ENCODE measurements at regions not wholly inside any gene's neighbourhood (a gene's known extent, or its start where the extent isn't known, plus 50 kb on each side); places are given as distances from the start of the nearest gene placed in this dataset.

DNA sequence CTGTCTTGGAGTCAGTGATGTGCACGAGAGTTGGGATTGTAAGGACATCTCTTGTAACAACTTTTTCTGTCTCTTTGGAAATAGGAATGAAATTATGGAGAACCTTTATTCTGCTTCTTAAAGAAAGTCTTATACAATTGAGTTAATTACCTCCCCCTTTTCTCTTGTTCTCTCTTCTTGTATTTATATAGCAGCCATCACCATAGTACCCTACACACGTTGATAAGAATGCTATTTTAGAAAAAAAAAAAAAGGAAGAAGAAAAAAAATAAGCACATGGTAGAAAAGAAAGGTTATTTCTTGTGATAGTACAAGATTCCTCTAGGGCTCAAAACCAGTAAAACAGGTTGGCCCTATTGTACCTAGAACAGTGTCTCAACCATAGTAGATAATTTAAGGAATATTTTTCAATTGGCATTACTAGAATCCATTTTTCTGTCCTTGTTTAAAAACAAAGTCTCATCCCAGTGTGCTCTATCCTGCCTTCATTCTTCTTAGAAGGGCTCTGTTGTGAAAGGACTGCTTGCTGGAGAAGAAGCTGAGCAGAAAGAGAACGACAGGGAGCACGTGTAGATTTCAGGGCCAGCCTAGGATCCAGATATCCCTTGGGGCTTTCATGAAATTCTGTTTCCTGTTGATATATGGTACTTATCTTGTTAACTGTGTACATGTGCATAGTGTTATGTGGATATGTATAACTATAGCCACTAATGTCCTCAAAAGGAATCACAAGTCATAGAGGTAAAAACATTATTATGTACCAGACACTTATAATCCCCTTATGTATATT is 392.3 kb upstream of the MEF2C start:
- Histone ChIP-seq H3K4me3 (ENCODE audit: low read length in 2 of 2) (no peak overlapping the region), H3K27ac (ENCODE audit: low read depth in 1 of 2, low read length in 2 of 2) (no peak overlapping the region), H3K9me3 (ENCODE audit: control insufficient read depth, low read length) (no peaks in the 10 kb centered on the region), H3K4me1 (ENCODE audit: control insufficient read depth in 1 of 2, insufficient read depth in 2 of 2, low read length in 2 of 2) (peaks cover 0 to 2% of the 10 kb centered on the region in 2 donors), H3K36me3 (ENCODE audit: control insufficient read depth in 1 of 2, insufficient read depth in 2 of 2, low read length in 1 of 2) (no peaks in the 10 kb centered on the region), H3K27me3 (ENCODE audit: control insufficient read depth in 1 of 2, insufficient read depth in 2 of 2, low read length in 1 of 2) (no peaks in the 10 kb centered on the region)
- no peak for DNase-seq
- WGBS, 2 donors: 49 to 58% methylated on average over 4 of the region's 4 CpGs
- intact Hi-C loops (cut with DNase I): no loop called here
- ATAC-seq (ENCODE audit: low FRiP score): no peak

- H3K36me3 ChIP-seq (ENCODE audit: control insufficient read depth in 1 of 2, insufficient read depth in 2 of 2, low read length in 1 of 2): no peaks in the 10 kb centered on the region
- ATAC-seq (ENCODE audit: low FRiP score) (no peak), DNase-seq (no peak)
- intact Hi-C loops (cut with DNase I): no loop called here
- WGBS, 2 donors: 93 to 94% methylated on average over 7 of the region's 7 CpGs
- H3K4me1 ChIP-seq (ENCODE audit: control insufficient read depth in 1 of 2, insufficient read depth in 2 of 2, low read length in 2 of 2): peaks cover 0 to 2% of the 10 kb centered on the region in 2 donors
- no peaks in the 10 kb centered on the region for H3K27me3 ChIP-seq (ENCODE audit: control insufficient read depth in 1 of 2, insufficient read depth in 2 of 2, low read length in 1 of 2)
- H3K4me3 ChIP-seq (ENCODE audit: low read length in 2 of 2): no peak overlapping the region
- H3K27ac ChIP-seq (ENCODE audit: low read depth in 1 of 2, low read length in 2 of 2): no peak overlapping the region
- H3K9me3 ChIP-seq (ENCODE audit: control insufficient read depth, low read length): no peaks in the 10 kb centered on the region
Observed at GRCh38 chr5:89273289-89273688, 390.3 kb upstream of the MEF2C start.

DNA sequence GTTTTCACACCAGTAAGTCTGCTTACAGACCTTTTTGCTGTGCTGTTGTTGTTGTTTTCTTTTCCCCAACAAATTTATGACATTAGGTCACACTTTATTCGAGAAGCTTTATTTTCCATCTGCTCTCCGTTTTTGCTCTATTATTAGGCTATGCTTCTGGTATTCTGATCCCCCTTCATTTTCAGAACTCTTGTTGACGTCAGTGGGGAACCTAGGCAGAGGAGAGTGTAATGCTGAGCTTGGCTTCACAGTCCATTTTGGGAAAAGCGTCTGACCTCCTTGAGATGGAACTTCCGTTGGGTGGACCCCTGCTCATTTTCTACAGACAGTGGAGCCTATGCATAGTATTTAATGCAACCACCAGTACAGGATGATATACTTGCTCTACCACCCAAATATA is 387.9 kb upstream of the MEF2C start:
- DNase-seq (no peak), ATAC-seq (ENCODE audit: low FRiP score) (no peak)
- no peaks in the 10 kb centered on the region for H3K4me1 ChIP-seq (ENCODE audit: control insufficient read depth in 1 of 2, insufficient read depth in 2 of 2, low read length in 2 of 2)
- intact Hi-C loops (cut with DNase I): no loop called here
- H3K9me3 ChIP-seq (ENCODE audit: control insufficient read depth, low read length): no peaks in the 10 kb centered on the region
- no peaks in the 10 kb centered on the region for H3K36me3 ChIP-seq (ENCODE audit: control insufficient read depth in 1 of 2, insufficient read depth in 2 of 2, low read length in 1 of 2)
- H3K27me3 ChIP-seq (ENCODE audit: control insufficient read depth in 1 of 2, insufficient read depth in 2 of 2, low read length in 1 of 2): no peaks in the 10 kb centered on the region
- H3K27ac ChIP-seq (ENCODE audit: low read depth in 1 of 2, low read length in 2 of 2): no peak overlapping the region
- WGBS, 2 donors: 56 to 60% methylated on average over 5 of the region's 5 CpGs
- H3K4me3 ChIP-seq (ENCODE audit: low read length in 2 of 2): no peak overlapping the region

DNA sequence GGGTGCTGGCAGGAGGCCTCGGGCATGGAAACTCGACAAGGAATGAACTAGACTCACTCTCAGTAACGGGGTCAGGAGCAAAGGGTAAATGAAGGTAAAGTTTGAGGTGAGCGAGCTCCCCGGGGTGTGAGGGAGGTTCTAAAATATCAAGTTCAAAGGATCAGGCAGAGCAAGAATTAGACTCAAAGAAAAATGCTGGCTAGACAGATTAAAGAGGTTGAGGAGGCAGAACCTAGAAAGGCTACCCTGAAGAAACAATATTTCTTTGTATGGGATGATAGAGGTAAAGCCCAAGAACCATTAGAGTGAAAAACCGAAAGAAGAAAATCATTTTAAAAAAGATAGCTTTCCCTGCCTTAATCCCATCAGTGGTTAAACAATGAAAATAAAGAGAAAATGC is 386.7 kb upstream of the MEF2C start:
- Histone ChIP-seq H3K4me3 (ENCODE audit: low read length in 2 of 2) (no peak overlapping the region), H3K27me3 (ENCODE audit: control insufficient read depth in 1 of 2, insufficient read depth in 2 of 2, low read length in 1 of 2) (no peaks in the 10 kb centered on the region), H3K9me3 (ENCODE audit: control insufficient read depth, low read length) (no peaks in the 10 kb centered on the region), H3K27ac (ENCODE audit: low read depth in 1 of 2, low read length in 2 of 2) (no peak overlapping the region), H3K4me1 (ENCODE audit: control insufficient read depth in 1 of 2, insufficient read depth in 2 of 2, low read length in 2 of 2) (peaks cover 0 to 2% of the 10 kb centered on the region in 2 donors), H3K36me3 (ENCODE audit: control insufficient read depth in 1 of 2, insufficient read depth in 2 of 2, low read length in 1 of 2) (no peaks in the 10 kb centered on the region)
- WGBS, 2 donors: 95 to 98% methylated on average over 6 of the region's 6 CpGs
- DNase-seq (no peak), ATAC-seq (ENCODE audit: low FRiP score) (no peak)
- intact Hi-C loops (cut with DNase I): no loop called here

DNA sequence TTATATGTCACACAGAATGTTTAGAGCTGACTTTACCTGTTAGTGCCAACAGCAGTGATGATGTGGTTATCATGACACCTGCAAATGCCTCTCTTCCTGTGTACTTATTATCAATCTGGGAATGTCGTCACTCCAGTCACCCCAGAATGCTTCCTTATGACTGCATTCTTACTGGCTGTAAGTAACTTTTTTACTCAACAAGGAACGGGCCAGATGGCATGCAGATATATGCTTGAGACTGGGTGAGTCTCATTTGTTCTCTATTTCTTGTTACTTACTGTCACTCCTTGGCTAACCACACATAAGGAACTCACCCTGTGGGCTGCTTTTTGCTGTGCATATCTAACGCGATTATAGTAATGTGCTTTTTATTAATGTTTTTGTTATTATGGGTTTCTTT is 385.5 kb upstream of the MEF2C start:
- intact Hi-C loops (cut with DNase I): no loop called here
- 84 to 85% methylated on average over 4 of the region's 4 CpGs for WGBS, 2 donors
- Histone ChIP-seq H3K36me3 (ENCODE audit: control insufficient read depth in 1 of 2, insufficient read depth in 2 of 2, low read length in 1 of 2) (no peaks in the 10 kb centered on the region), H3K27ac (ENCODE audit: low read depth in 1 of 2, low read length in 2 of 2) (no peak overlapping the region), H3K9me3 (ENCODE audit: control insufficient read depth, low read length) (no peaks in the 10 kb centered on the region), H3K27me3 (ENCODE audit: control insufficient read depth in 1 of 2, insufficient read depth in 2 of 2, low read length in 1 of 2) (no peaks in the 10 kb centered on the region), H3K4me1 (ENCODE audit: control insufficient read depth in 1 of 2, insufficient read depth in 2 of 2, low read length in 2 of 2) (peaks cover 0 to 2% of the 10 kb centered on the region in 2 donors), H3K4me3 (ENCODE audit: low read length in 2 of 2) (no peak overlapping the region)
- ATAC-seq (ENCODE audit: low FRiP score) (no peak), DNase-seq (no peak)

GRCh38 chr5:89267788-89268187 is 384.8 kb upstream of the MEF2C start:
- H3K36me3 ChIP-seq (ENCODE audit: control insufficient read depth in 1 of 2, insufficient read depth in 2 of 2, low read length in 1 of 2): no peaks in the 10 kb centered on the region
- no peaks in the 10 kb centered on the region for H3K27me3 ChIP-seq (ENCODE audit: control insufficient read depth in 1 of 2, insufficient read depth in 2 of 2, low read length in 1 of 2)
- H3K27ac ChIP-seq (ENCODE audit: low read depth in 1 of 2, low read length in 2 of 2): no peak overlapping the region
- H3K4me1 ChIP-seq (ENCODE audit: control insufficient read depth in 1 of 2, insufficient read depth in 2 of 2, low read length in 2 of 2): peaks cover 0 to 2% of the 10 kb centered on the region in 2 donors
- intact Hi-C loops (cut with DNase I): no loop called here
- no peak overlapping the region for H3K4me3 ChIP-seq (ENCODE audit: low read length in 2 of 2)
- DNase-seq (no peak), ATAC-seq (ENCODE audit: low FRiP score) (no peak)
- H3K9me3 ChIP-seq (ENCODE audit: control insufficient read depth, low read length): no peaks in the 10 kb centered on the region
- WGBS, 2 donors: 84 to 91% methylated on average over 2 of the region's 2 CpGs

DNA sequence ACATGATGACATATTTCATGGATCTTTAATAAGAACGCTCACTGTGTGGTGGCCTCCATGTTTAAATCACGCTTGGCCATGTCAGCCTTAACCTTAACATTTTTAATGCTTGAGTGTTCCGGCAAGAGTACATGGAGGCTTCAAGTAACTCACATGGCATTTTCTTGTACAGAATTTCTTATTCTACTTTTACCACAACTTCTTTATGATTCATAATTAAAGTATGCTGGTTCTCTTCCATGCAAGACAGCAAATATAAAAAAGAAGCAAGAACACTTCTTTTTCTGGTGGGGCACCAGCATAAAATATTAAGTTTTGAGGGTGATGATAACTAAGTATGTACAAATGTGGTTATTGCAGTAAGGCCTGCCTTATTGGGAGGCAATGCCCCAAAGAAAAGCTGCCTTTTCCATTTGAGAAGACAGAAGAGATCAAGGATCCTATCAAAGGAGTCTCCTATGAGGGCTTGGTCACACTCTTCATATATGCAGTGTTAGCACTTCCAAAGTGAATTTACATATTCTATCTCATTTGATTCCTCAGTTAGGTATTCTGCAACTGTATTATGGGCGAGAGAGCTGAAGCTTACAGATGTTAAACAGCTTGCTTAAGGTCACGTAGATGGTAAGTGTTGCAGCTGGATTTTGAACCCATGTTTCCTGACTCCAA is 382.7 kb upstream of the MEF2C start:
- H3K4me1 ChIP-seq (ENCODE audit: control insufficient read depth in 1 of 2, insufficient read depth in 2 of 2, low read length in 2 of 2): peaks cover 0 to 2% of the 10 kb centered on the region in 2 donors
- no peak for ATAC-seq (ENCODE audit: low FRiP score)
- no peaks in the 10 kb centered on the region for H3K36me3 ChIP-seq (ENCODE audit: control insufficient read depth in 1 of 2, insufficient read depth in 2 of 2, low read length in 1 of 2)
- no peak for DNase-seq
- 76 to 85% methylated on average over 5 of the region's 5 CpGs for WGBS, 2 donors
- no peaks in the 10 kb centered on the region for H3K27me3 ChIP-seq (ENCODE audit: control insufficient read depth in 1 of 2, insufficient read depth in 2 of 2, low read length in 1 of 2)
- H3K27ac ChIP-seq (ENCODE audit: low read depth in 1 of 2, low read length in 2 of 2): no peak overlapping the region
- H3K4me3 ChIP-seq (ENCODE audit: low read length in 2 of 2): no peak overlapping the region
- intact Hi-C loops (cut with DNase I): no loop called here
- H3K9me3 ChIP-seq (ENCODE audit: control insufficient read depth, low read length): no peaks in the 10 kb centered on the region

- Histone ChIP-seq H3K27ac (ENCODE audit: low read depth in 1 of 2, low read length in 2 of 2) (no peak overlapping the region), H3K9me3 (ENCODE audit: control insufficient read depth, low read length) (no peaks in the 10 kb centered on the region), H3K36me3 (ENCODE audit: control insufficient read depth in 1 of 2, insufficient read depth in 2 of 2, low read length in 1 of 2) (no peaks in the 10 kb centered on the region), H3K27me3 (ENCODE audit: control insufficient read depth in 1 of 2, insufficient read depth in 2 of 2, low read length in 1 of 2) (no peaks in the 10 kb centered on the region), H3K4me1 (ENCODE audit: control insufficient read depth in 1 of 2, insufficient read depth in 2 of 2, low read length in 2 of 2) (peaks cover 0 to 2% of the 10 kb centered on the region in 2 donors), H3K4me3 (ENCODE audit: low read length in 2 of 2) (no peak overlapping the region)
- intact Hi-C loops (cut with DNase I): no loop called here
- 96 to 97% methylated on average over 1 of the region's 1 CpG for WGBS, 2 donors
- ATAC-seq (ENCODE audit: low FRiP score): no peak
- no peak for DNase-seq
Observed at GRCh38 chr5:89263846-89264245, 380.9 kb upstream of the MEF2C start.

- 95 to 98% methylated on average over 4 of the region's 4 CpGs for WGBS, 2 donors
- Histone ChIP-seq H3K4me3 (ENCODE audit: low read length in 2 of 2) (no peak overlapping the region), H3K9me3 (ENCODE audit: control insufficient read depth, low read length) (no peaks in the 10 kb centered on the region), H3K36me3 (ENCODE audit: control insufficient read depth in 1 of 2, insufficient read depth in 2 of 2, low read length in 1 of 2) (no peaks in the 10 kb centered on the region), H3K4me1 (ENCODE audit: control insufficient read depth in 1 of 2, insufficient read depth in 2 of 2, low read length in 2 of 2) (peaks cover 0 to 2% of the 10 kb centered on the region in 2 donors), H3K27ac (ENCODE audit: low read depth in 1 of 2, low read length in 2 of 2) (no peak overlapping the region), H3K27me3 (ENCODE audit: control insufficient read depth in 1 of 2, insufficient read depth in 2 of 2, low read length in 1 of 2) (no peaks in the 10 kb centered on the region)
- ATAC-seq (ENCODE audit: low FRiP score): no peak
- no peak for DNase-seq
- intact Hi-C loops (cut with DNase I): no loop called here
Observed at GRCh38 chr5:89262030-89262429, 379.0 kb upstream of the MEF2C start.
